HepG2 (cell line): ENCODE measurements at regions not wholly inside any gene's neighbourhood (a gene's known extent, or its start where the extent isn't known, plus 50 kb on each side); places are given as distances from the start of the nearest gene placed in this dataset.

Experiments
- ATAC-seq: fragments of 200-7000 bp; cut with Tn5 transposase; 3 replicates; pipeline ENCODE4 v1.9.1; 2020; ENCODE audit warnings: mild to moderate bottlenecking, moderate library complexity
- BruUV-seq: library from RNA; stranded (reverse); fragments of 400-500 nt; replicated peaks from 2 replicates; lab custom pipeline; 2021; lab: Mats Ljungman, UMichigan
- CTCF ChIA-PET: fragments of 300-600 bp; formaldehyde crosslinking; extraction: SDS; loops from one replicate; lab custom pipeline; 2021; ENCODE audit warnings: low total read pairs, inconsistent platforms, low intra/inter-chr PET ratio; lab: Yijun Ruan, JAX
- POLR2A ChIA-PET: fragments of 350-600 bp; sonication (Branson Sonifier 250); formaldehyde crosslinking; loops from one replicate; lab custom pipeline; 2020; ENCODE audit warnings: antibody characterized with exemption, inconsistent platforms; lab: Yijun Ruan, JAX
- DNase-seq: peaks from one replicate; pipeline ENCODE4 v3.0.0-alpha.2; 2015; ENCODE audit warnings: low spot score
- FAIRE-seq: peaks from 3 replicates; lab custom pipeline; 2011; peaks lifted over from hg19 to GRCh38; lab: Jason Lieb, UNC
- H2AFZ ChIP-seq: one replicate; pipeline ENCODE4 v1.6.1; 2011; ENCODE audit warnings: low read length, inconsistent platforms
- H3K27ac ChIP-seq: fragments of 300-600 bp; 3 replicates; pipeline ENCODE4 v1.8.0; 2011; ENCODE audit warnings: mixed run types, mild to moderate bottlenecking, mixed read lengths, low read length, inconsistent platforms; ENCODE audit not compliant: insufficient read depth; ENCODE audit errors: extremely low read length
- H3K27me3 ChIP-seq, 2 experiments: fragments of 200-600 bp in 1 of 2; 2 replicates in 1 of 2; 3 replicates in 1 of 2; pipeline versions ENCODE4 v1.6.0 to v1.8.0; 2011; ENCODE audit warnings: low read length in 2 of 2, mild to moderate bottlenecking in 2 of 2, moderate library complexity in 2 of 2, inconsistent platforms in 1 of 2; ENCODE audit not compliant: insufficient read depth in 2 of 2, control insufficient read depth in 1 of 2
- H3K36me3 ChIP-seq, 2 experiments: fragments of 200-600 bp in 1 of 2; replicated peaks in 1 of 2; 2 replicates in 1 of 2; 3 replicates in 1 of 2; pipeline versions ENCODE4 v1.5.1 to v1.8.0; 2011; ENCODE audit warnings: low read length in 2 of 2, inconsistent platforms in 1 of 2; ENCODE audit not compliant: insufficient read depth in 2 of 2, control insufficient read depth in 1 of 2
- H3K4me1 ChIP-seq: 2 replicates; pipeline ENCODE4 v1.5.1; 2012; ENCODE audit warnings: low read length, inconsistent platforms; ENCODE audit not compliant: insufficient read depth
- H3K4me2 ChIP-seq: 2 replicates; pipeline ENCODE4 v1.6.0; 2011; ENCODE audit warnings: low read depth, low read length, inconsistent platforms
- H3K4me3 ChIP-seq, 3 experiments: fragments of 200-600 bp in 1 of 3; sonication (generic), shearing (Covaris generic) in 1 of 3; replicated peaks in 1 of 3; 2 replicates each; pipeline ENCODE4 v1.5.1; 2011 to 2016; ENCODE audit warnings: low read length in 3 of 3, inconsistent platforms in 2 of 3, low read depth in 2 of 3, mild to moderate bottlenecking in 2 of 3, control low read depth in 1 of 3, mixed read lengths in 1 of 3; ENCODE audit not compliant: insufficient read depth in 1 of 3
- H3K79me2 ChIP-seq: one replicate; pipeline ENCODE4 v1.6.1; 2011; ENCODE audit warnings: low read length, inconsistent platforms; ENCODE audit not compliant: insufficient read depth
- H3K9ac ChIP-seq: 2 replicates; pipeline ENCODE4 v1.6.0; 2011; ENCODE audit warnings: mild to moderate bottlenecking, low read depth, low read length, inconsistent platforms; ENCODE audit not compliant: insufficient read depth
- H3K9me3 ChIP-seq: 2 replicates; pipeline ENCODE4 v1.5.1; 2012; ENCODE audit warnings: mild to moderate bottlenecking, low read length
- H4K20me1 ChIP-seq: 2 replicates; pipeline ENCODE4 v1.6.0; 2011; ENCODE audit warnings: inconsistent platforms, mild to moderate bottlenecking, low read length, moderate library complexity; ENCODE audit not compliant: insufficient read depth
- DNMT3B ChIP-seq: conservative IDR thresholded peaks from 2 replicates; pipeline ENCODE4 v1.6.1; 2016; ENCODE audit warnings: missing biosample characterization, control low read depth
- ETV5 ChIP-seq: IDR thresholded peaks from 2 replicates; pipeline ENCODE4 v1.6.1; 2018; ENCODE audit warnings: missing biosample characterization, missing genetic modification reagents, inconsistent platforms, borderline replicate concordance
- HOXD1 ChIP-seq: sonication (generic); formaldehyde crosslinking; IDR thresholded peaks from 2 replicates; pipeline ENCODE4 v1.5.0; 2020; ENCODE audit warnings: missing genetic modification reagents
- KDM5B ChIP-seq: sonication (generic); formaldehyde crosslinking; IDR thresholded peaks from 2 replicates; pipeline ENCODE4 v1.4.0; 2020; ENCODE audit warnings: missing genetic modification reagents, mild to moderate bottlenecking, borderline replicate concordance
- MED13 ChIP-seq: sonication (generic); formaldehyde crosslinking; IDR thresholded peaks from 2 replicates; pipeline ENCODE4 v1.5.0; 2020; ENCODE audit warnings: missing genetic modification reagents
- SRSF4 ChIP-seq: fragments of 200-400 bp; formaldehyde crosslinking; IDR thresholded peaks from one replicate; pipeline ENCODE4 v1.6.1; 2018; ENCODE audit warnings: mild to moderate bottlenecking, low read depth, low read length, moderate library complexity; ENCODE audit not compliant: poor library complexity, severe bottlenecking
- ZBTB20 ChIP-seq: sonication (generic); formaldehyde crosslinking; IDR thresholded peaks from 2 replicates; pipeline ENCODE4 v1.8.1; 2023; ENCODE audit warnings: missing genetic modification reagents, low read depth, mild to moderate bottlenecking, borderline replicate concordance
- ZBTB21 ChIP-seq: sonication (generic); formaldehyde crosslinking; IDR thresholded peaks from 2 replicates; pipeline ENCODE4 v1.4.0; 2020; ENCODE audit warnings: missing genetic modification reagents
- ZNF282 ChIP-seq: fragments of 450-650 bp; IDR thresholded peaks from 2 replicates; pipeline ENCODE4 v1.6.1; 2018; ENCODE audit not compliant: partially characterized antibody
- in situ Hi-C: cut with HindIII; loops from 2 replicates; pipeline ENCODE4 v1.10.0; 2017; ENCODE audit warnings: low pct_unique_long_range_greater_than_20kb; ENCODE audit not compliant: extremely low pct_ligation_motif_present
- intact Hi-C: fragments of 100-400 bp; cut with micrococcal nuclease; formaldehyde crosslinking; loops from one replicate; pipeline ENCODE4 v1.10.0; 2022; ENCODE audit not compliant: unreplicated experiment
- TF ChIP-seq, protein P1 (sequence below): sonication (generic); formaldehyde crosslinking; IDR thresholded peaks from 2 replicates; pipeline ENCODE4 v1.4.0; 2020; ENCODE audit warnings: missing genetic modification reagents, borderline replicate concordance
- TF ChIP-seq, protein P2 (sequence below): sonication (generic); formaldehyde crosslinking; IDR thresholded peaks from 2 replicates; pipeline ENCODE4 v1.4.0; 2020; ENCODE audit warnings: missing genetic modification reagents

DNA sequence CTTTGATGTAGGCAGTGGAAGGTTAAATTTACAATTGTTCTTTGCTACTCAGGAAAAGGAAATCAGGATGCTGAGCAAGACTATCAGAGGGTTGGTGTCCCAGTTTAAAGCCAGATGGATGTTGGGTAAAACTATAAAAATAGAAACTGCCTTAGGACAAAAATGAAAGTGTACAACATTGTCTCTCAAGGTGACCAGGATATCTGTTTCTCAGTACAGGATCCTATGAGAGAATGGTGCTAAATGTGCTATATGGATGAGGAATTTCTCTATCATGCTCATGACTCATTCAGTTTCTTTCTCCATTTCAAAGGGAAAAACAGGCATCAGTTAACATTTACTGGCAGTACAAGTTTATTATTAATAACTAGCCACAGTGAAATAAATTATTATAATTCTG, 534.2 kb upstream of the GJE1 start:
- no peaks in the 10 kb centered on the region for H3K27me3 ChIP-seq
- DNase-seq, result no peak
- no peak for FAIRE-seq
- no peaks in the 10 kb centered on the region for H4K20me1 ChIP-seq
- no peak overlapping the region for H2AFZ ChIP-seq
- no peaks in the 10 kb centered on the region for H3K4me1 ChIP-seq
- no TSS peak for BruUV-seq
- H3K4me2 ChIP-seq, result no peak overlapping the region
- intact Hi-C loops, result no loop called here
- ChIA-PET CTCF (no interaction called here), POLR2A (no interaction called here)
- H3K27ac ChIP-seq, result no peak overlapping the region
- no peak for ATAC-seq
- H3K36me3 ChIP-seq, result no peaks in the 10 kb centered on the region
- H3K4me3 ChIP-seq, result no peak overlapping the region
- in situ Hi-C loops, result no loop called here
- H3K9me3 ChIP-seq, result no peaks in the 10 kb centered on the region
- no peak for TF ChIP-seq HOXD1 (CRISPR knock-in tag)
- TF ChIP-seq, protein P1, sequence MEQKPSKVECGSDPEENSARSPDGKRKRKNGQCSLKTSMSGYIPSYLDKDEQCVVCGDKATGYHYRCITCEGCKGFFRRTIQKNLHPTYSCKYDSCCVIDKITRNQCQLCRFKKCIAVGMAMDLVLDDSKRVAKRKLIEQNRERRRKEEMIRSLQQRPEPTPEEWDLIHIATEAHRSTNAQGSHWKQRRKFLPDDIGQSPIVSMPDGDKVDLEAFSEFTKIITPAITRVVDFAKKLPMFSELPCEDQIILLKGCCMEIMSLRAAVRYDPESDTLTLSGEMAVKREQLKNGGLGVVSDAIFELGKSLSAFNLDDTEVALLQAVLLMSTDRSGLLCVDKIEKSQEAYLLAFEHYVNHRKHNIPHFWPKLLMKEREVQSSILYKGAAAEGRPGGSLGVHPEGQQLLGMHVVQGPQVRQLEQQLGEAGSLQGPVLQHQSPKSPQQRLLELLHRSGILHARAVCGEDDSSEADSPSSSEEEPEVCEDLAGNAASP (CRISPR knock-in tag), result no peak
- TF ChIP-seq ETV5, result no peak
- TF ChIP-seq DNMT3B (CRISPR knock-in tag), result no peak
- TF ChIP-seq MED13 (CRISPR knock-in tag), result no peak
- no peak for TF ChIP-seq KDM5B (CRISPR knock-in tag)
- TF ChIP-seq, protein P2, sequence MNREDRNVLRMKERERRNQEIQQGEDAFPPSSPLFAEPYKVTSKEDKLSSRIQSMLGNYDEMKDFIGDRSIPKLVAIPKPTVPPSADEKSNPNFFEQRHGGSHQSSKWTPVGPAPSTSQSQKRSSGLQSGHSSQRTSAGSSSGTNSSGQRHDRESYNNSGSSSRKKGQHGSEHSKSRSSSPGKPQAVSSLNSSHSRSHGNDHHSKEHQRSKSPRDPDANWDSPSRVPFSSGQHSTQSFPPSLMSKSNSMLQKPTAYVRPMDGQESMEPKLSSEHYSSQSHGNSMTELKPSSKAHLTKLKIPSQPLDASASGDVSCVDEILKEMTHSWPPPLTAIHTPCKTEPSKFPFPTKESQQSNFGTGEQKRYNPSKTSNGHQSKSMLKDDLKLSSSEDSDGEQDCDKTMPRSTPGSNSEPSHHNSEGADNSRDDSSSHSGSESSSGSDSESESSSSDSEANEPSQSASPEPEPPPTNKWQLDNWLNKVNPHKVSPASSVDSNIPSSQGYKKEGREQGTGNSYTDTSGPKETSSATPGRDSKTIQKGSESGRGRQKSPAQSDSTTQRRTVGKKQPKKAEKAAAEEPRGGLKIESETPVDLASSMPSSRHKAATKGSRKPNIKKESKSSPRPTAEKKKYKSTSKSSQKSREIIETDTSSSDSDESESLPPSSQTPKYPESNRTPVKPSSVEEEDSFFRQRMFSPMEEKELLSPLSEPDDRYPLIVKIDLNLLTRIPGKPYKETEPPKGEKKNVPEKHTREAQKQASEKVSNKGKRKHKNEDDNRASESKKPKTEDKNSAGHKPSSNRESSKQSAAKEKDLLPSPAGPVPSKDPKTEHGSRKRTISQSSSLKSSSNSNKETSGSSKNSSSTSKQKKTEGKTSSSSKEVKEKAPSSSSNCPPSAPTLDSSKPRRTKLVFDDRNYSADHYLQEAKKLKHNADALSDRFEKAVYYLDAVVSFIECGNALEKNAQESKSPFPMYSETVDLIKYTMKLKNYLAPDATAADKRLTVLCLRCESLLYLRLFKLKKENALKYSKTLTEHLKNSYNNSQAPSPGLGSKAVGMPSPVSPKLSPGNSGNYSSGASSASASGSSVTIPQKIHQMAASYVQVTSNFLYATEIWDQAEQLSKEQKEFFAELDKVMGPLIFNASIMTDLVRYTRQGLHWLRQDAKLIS (CRISPR knock-in tag), result no peak
- no peak for TF ChIP-seq ZNF282
- no peak for TF ChIP-seq ZBTB21 (CRISPR knock-in tag)
- TF ChIP-seq ZBTB20, result no peak
- no peak for TF ChIP-seq SRSF4
- TF ChIP-seq, all 625 proteins: peak for 0
- H3K9ac ChIP-seq, result no peak overlapping the region
- no peaks in the 10 kb centered on the region for H3K79me2 ChIP-seq
